Stimulated activated naive CD4-positive, alpha-beta T cell treated with Interleukin-2 at 50 U/mL for 16 hours (primary cell): ENCODE measurements at regions not wholly inside any gene's neighbourhood (a gene's known extent, or its start where the extent isn't known, plus 50 kb on each side); places are given as distances from the start of the nearest gene placed in this dataset.

ENCODE experiments used
- DNase-seq: peaks from one replicate; lab custom pipeline; 2025; lab: John Stamatoyannopoulos, UW

DNA sequence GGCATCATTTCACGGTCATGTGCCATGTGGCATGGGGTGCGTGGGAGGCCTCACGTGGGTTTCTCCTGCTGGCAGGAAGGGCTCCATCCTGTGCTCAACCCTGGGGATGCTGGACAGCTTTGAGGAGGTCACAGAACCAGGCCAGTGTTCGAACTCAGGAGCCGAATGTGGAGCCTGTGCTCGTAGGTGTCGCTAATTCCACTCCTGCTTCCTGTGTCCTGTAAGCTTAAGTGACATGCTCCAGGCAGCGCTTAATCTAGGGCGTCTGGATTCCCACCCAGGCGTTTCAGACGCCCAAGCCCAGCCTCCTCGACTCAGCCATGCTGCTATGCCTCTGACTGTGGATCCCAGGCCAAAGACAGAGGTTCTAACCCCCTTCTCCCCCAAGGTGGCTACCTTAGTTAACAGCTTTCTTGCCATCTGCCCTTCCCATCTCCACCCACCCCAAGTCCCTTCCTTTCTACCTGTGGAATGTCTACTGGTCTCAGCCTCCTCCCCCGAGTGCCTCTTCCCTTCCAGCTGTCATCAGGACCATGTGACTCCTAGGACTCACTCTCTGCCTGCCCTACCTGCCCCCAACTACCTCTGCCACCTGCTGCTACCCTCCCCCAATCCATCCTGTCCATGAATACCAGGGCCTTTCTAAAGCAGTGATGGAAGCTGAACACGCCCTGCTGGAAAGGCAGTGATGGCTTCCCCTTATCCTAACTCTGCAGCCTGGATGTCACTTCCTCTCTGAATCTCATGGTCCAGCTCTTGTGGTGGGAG is 255.1 kb downstream of the CDH26 start:
- DNase-seq, result no peak

GRCh38 chr20:60214901-60215815 is 256.9 kb downstream of the CDH26 start:
- no peak for DNase-seq

DNA sequence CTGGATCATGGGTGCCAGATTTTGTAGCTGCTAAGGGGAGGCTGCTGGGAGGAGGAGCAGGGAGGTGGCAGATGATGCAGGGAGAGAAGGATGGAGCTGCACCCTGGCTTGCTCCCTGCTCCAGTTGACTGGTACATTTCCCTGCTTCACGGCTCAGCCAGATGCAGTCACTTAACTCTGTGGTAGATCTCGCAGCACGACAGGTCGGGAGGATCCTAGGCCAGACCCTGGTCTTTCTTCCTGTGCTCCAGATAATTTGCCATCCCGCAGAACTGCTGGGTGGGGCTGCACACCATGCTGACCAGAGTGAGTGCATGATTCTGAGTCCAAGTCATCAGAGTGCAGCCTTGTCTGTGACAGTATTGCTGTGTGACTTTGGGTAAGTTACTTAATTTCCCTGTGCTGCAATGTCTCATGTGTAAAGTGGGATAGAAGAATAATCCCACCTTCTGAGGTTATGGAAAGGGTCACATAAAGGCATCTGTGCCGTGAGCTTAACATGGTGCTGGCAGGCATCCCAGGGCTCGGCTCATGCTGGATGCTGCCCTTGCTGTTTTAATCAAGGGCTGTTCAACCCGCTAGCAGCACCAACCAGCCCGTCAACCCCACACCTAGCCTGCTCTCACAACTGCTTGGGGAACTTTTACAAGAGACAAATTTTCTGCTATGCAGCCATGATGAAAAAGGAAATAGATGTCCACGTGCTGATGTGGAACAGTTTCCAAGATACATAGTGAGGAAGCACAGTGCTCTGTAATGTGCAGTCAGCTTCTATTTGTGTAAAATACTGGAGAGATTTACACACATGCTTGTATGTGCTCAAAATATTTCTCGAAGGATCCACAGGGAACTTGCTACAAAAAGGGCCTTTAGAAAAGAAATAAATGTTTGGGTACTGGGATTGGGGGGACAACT is 257.9 kb downstream of the CDH26 start:
- no peak for DNase-seq

DNA sequence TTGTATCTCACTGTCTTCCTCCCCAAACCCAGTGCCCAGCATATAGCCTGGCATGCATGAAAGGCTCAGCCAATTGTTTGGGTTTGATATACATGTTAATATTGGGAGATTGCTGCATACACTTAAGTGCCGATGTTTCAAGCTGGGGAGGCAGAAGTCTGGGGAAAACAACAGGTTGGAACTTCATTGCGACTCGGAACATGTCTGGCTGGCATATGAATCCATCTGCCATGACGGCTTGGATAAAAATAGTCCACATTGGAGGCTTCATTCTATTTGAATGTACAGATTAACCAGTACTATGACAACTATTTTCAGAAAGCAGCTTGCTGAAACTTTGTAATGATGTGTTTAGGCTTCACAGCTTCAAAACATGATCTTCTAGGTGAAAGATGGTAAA is 261.0 kb downstream of the CDH26 start:
- no peak for DNase-seq

DNA sequence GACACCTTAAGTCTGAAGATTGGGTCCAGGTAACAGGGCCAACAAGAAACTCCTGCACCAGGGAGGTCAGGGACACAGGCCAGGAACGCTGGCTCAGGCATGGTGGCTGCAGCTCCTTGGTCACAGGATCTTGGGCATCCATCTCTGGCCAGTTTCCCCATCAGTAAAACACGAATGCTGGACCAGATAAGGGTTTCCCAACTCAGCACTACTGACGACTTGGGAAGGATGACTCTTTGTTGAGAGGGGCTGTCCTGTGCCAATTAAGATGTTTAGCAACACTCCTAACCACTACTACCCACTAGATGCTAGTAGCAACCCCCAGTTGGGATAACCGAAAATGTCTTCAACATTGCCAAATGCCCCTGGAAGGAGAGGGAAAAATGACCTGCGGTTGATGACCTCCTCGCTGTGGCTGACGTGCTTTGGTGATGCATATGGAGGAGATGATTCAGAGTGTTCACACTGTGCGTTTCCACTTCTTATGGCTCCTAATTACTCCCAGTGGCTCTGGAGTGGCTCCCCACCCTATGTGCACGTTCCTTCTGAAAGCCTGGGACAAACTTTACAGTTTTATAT is 261.9 kb downstream of the CDH26 start:
- no peak for DNase-seq

GRCh38 chr20:60220706-60221105 is 262.5 kb downstream of the CDH26 start:
- no peak for DNase-seq

- DNase-seq, result no peak
Observed at GRCh38 chr20:60221593-60221992, 263.4 kb downstream of the CDH26 start.

DNA sequence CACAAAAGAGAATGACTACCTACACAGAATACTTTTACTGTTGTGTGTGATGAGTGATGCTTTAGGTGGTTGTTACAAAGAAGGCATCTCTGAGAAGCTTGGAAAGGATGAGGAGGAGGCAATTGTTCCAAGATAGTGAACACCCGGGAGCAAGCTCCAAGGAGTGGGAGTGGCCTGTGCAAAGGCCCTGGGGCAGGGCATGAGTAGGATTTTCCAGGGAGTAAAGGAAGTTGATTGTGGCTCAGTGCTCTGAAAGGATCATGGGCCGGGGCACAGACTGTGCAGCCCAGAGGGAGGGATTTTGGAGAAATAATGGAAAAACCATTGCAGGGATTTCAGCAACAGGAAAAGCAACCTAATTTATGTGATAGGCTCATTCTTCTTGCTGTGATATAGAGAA is 264.3 kb downstream of the CDH26 start:
- no peak for DNase-seq

GRCh38 chr20:60223174-60223573 is 265.0 kb downstream of the CDH26 start:
- no peak for DNase-seq

GRCh38 chr20:60224914-60225313 is 266.7 kb downstream of the CDH26 start:
- DNase-seq, result no peak

- DNase-seq, result no peak
Observed at GRCh38 chr20:60228255-60228654, 270.0 kb downstream of the CDH26 start.

DNA sequence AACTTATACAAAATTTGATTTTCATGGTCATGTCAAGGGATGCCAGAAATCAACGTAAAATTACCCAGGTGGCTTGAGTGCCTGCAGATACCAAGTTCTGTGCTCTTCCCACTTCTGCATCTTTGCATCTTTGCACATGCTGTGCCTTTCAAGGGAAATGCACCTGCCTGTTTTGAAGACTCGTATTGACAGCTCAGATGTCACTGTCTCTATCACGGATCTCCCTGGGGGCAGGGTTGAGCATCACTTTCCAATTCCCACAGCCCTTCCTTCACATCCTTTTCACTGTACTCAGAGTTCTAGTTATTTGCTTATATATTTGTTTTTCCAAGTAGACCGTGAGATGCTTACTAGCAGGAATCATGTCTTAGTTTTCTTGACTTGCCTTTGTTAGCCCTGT is 274.2 kb downstream of the CDH26 start:
- DNase-seq, result no peak

DNA sequence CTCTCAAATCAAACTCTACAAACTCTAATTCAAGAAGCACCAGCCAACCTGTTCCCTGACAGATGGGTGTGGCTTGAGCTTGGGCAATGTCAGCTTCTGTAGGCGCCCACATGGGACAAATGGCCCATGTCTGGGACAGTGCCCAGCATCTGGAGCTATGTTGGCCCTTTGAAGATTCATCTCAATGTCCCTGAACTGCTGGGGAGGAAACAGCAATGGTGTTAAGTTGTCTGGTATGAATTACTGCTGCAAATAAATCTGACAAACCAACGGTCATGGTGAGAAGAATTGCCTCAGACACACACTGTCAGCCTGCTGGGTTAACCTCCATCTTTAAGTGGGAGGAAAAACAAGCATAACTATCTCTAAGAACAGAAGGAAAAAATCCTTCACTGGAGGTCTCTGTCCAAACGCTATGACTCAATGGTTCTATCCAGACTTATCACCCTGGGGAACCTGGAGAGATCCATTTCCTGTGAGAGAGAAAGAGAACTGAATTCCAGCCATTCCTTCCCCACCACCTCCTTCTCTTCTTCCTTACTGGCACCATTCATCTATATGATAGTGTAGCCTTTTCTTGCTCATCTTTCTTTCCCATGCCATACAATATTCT is 274.9 kb downstream of the CDH26 start:
- DNase-seq, result no peak

DNA sequence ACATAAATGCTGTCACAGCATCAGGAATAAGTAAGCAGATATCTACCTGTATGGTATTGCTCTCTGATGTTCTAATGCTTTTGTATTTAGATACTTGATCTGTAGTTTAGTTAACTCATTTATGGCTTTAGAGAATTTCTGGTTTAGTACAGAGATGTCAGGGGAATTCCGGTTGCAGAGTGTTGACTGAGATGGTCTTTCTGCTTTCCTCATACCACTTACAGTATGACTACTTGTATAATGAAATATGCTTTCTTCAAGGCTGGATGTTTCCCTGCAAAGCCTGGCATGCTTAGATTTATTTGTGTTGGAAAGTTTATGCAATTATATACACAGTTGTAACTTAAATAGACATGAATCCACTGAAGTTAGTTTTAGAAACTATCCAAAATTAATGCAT is 278.4 kb downstream of the CDH26 start:
- no peak for DNase-seq

DNA sequence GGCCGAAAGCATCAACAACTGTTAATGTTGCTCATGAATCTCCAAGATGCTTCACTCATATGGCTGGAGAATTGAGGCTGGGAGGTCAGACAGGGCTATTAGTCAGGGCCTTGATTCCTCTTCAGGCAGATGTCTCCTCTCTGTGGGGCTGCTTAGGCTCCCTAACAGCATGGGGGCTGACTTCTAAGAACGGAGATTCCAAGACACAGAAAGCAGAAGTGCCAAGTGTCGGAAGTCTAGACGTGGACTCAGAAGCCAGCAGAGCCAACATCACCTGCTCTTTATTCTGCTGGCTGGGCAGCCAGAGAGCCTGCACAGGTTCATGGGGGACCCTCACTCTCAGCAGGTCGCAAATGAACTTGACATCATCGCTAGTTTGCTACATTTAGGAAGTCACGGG is 279.8 kb downstream of the CDH26 start:
- DNase-seq, result no peak

- no peak for DNase-seq
Observed at GRCh38 chr20:60238992-60239660, 280.9 kb downstream of the CDH26 start.

DNA sequence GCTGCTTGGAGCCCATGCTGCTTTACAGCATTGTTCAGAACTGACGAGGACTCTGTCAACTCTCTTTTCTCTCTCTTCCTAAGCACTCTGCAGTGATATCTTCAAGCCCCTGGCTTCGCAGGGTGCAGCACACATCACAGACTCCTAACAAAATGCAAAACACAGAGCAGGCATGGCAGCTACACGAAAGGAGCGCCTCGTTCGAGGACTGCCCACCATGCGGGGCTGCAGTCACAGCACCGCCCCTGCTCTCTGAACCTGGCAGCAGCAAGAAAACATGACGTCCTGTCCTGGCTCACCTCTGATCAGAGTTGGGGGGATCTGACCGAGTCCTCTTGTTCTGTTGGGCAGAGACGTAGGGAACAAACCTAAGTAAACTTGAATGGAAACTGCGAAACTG is 281.7 kb downstream of the CDH26 start:
- DNase-seq, result no peak

DNA sequence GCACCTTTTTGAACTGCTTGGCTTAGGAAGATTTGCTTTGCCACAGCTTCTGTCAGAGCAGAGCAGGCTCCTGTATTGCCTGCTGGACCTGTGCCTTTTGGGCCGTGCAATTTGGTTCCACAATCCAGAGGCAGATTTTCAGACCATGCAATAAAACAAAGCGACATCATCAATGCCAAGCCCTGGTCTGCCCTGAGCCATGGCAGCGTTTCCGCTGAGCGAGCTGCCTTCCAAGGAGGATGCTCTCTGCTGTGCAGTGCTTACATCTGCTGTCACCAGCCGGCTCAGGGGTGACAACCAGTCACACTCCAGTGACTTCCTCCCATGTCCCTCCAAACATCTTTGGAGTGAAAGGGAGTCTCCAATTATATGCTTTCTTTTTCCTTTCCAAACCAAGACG is 282.2 kb downstream of the CDH26 start:
- DNase-seq, result no peak

DNA sequence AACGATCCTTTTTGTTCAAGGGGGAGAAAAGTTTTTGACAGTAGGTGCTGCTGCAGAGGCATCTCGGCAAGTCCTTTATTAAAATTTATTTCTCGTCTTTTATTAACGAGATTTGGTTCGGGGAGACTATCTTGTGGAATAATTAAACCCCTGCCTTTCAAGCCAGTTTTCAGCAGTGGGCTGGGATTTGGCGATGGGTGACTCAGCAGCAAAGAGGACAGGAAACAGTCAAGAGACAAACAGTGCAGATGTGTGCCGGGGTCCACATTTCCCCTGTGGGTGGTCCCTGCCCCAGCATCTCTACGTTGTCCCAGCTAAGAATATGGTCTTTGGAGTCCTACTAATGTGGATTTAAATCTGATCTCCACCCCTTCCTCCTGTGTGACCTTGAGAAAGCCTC is 282.8 kb downstream of the CDH26 start:
- DNase-seq, result no peak

DNA sequence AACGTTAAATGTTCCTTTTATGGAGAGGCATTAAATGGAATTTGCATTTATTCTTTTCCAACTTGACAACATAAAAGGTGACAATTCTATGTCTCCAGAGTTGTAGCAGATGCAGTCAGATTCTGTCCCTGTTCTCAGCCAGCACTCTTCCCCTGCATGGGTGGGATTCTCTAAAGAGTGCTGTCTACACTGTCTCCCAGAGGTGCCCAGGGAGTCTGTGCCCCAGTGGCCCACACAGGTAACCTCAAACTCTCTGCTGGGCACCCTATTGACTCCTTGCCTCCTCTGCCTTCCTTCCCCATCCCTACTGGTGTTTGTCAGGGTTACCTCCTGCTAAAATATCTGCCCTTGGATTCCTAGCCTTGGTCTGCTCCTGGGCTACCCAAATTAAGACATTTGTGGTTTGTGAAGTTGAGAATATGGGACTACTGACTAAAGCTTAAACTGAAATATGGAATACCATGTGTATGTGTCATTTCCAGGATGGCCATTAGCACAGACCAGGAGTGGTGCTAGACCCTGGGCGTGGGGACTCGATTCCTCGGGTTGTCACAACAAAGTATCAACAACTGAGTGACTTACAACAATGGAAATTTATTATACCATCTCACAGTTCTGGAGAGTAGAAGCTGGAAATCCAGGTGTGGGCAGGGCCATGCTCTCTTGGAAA is 284.7 kb downstream of the CDH26 start:
- no peak for DNase-seq
